ENCODE measurements at regions not wholly inside any gene's neighbourhood (a gene's known extent, or its start where the extent isn't known, plus 50 kb on each side); places are given as distances from the start of the nearest gene placed in this dataset.

- no peak for DNase-seq (ENCODE audit: low spot score)
Observed at GRCh38 chr12:3336606-3337311, 154.2 kb upstream of the PRMT8 start.

GRCh38 chr12:3337944-3338343 lies 153.1 kb upstream of the PRMT8 start:
- DNase-seq (ENCODE audit: low spot score): no peak

- no peak for DNase-seq (ENCODE audit: low spot score)
Observed at GRCh38 chr12:3339221-3339620, 151.8 kb upstream of the PRMT8 start.

- no peak for DNase-seq (ENCODE audit: low spot score)
Observed at GRCh38 chr12:3341594-3341993, 149.4 kb upstream of the PRMT8 start.

GRCh38 chr12:3342051-3342450 lies 149.0 kb upstream of the PRMT8 start:
- DNase-seq (ENCODE audit: low spot score): no peak

GRCh38 chr12:3348055-3348454 lies 142.9 kb upstream of the PRMT8 start:
- DNase-seq (ENCODE audit: low spot score): no peak

- no peak for DNase-seq (ENCODE audit: low spot score)
Observed at GRCh38 chr12:3350432-3350831, 140.6 kb upstream of the PRMT8 start.

- no peak for DNase-seq (ENCODE audit: low spot score)
Observed at GRCh38 chr12:3351731-3352130, 139.3 kb upstream of the PRMT8 start.

- no peak for DNase-seq (ENCODE audit: low spot score)
Observed at GRCh38 chr12:3352230-3352629, 138.8 kb upstream of the PRMT8 start.

GRCh38 chr12:3353621-3354020 lies 137.4 kb upstream of the PRMT8 start:
- DNase-seq (ENCODE audit: low spot score): no peak

GRCh38 chr12:3354586-3354985 lies 136.4 kb upstream of the PRMT8 start:
- no peak for DNase-seq (ENCODE audit: low spot score)

GRCh38 chr12:3355378-3355900 lies 135.6 kb upstream of the PRMT8 start:
- DNase-seq (ENCODE audit: low spot score): no peak

GRCh38 chr12:3357950-3358525 lies 133.0 kb upstream of the PRMT8 start:
- no peak for DNase-seq (ENCODE audit: low spot score)

- no peak for DNase-seq (ENCODE audit: low spot score)
Observed at GRCh38 chr12:3359478-3359877, 131.5 kb upstream of the PRMT8 start.

- DNase-seq (ENCODE audit: low spot score): no peak
Observed at GRCh38 chr12:3361146-3361545, 129.9 kb upstream of the PRMT8 start.

- no peak for DNase-seq (ENCODE audit: low spot score)
Observed at GRCh38 chr12:3362737-3363136, 128.3 kb upstream of the PRMT8 start.

GRCh38 chr12:3363608-3364007 lies 127.4 kb upstream of the PRMT8 start:
- DNase-seq (ENCODE audit: low spot score): no peak

- no peak for DNase-seq (ENCODE audit: low spot score)
Observed at GRCh38 chr12:3364226-3364625, 126.8 kb upstream of the PRMT8 start.

- DNase-seq (ENCODE audit: low spot score): no peak
Observed at GRCh38 chr12:3364661-3365462, 126.1 kb upstream of the PRMT8 start.

- no peak for DNase-seq (ENCODE audit: low spot score)
Observed at GRCh38 chr12:3365463-3366411, 125.3 kb upstream of the PRMT8 start.

- DNase-seq (ENCODE audit: low spot score): no peak
Observed at GRCh38 chr12:3366451-3367110, 124.4 kb upstream of the PRMT8 start.

Measured in activated CD4-positive, alpha-beta T cell treated with anti-CD3 and anti-CD28 coated beads, Interleukin-2, Interleukin-4, amounts not matched to agents 100 ng/mL and 50 ng/mL, durations not matched to agents 16 hours and 8 hours (primary cell).